K562 (cell line): ENCODE measurements at regions not wholly inside any gene's neighbourhood (a gene's known extent, or its start where the extent isn't known, plus 50 kb on each side); places are given as distances from the start of the nearest gene placed in this dataset.

Source experiments
- ATAC-seq: fragments of 200-7000 bp; cut with Tn5 transposase; 3 replicates; pipeline ENCODE4 v1.9.1; 2020; ENCODE audit warnings: moderate library complexity
- BruUV-seq: library from RNA; stranded (reverse); fragments of 400-500 nt; replicated peaks from 2 replicates; lab custom pipeline; 2021; lab: Mats Ljungman, UMichigan
- CTCF ChIA-PET: fragments of 300-600 bp; formaldehyde crosslinking; extraction: SDS; loops from one replicate; lab custom pipeline; 2021; ENCODE audit warnings: low intra/inter-chr PET ratio; lab: Yijun Ruan, JAX
- POLR2A ChIA-PET: fragments of 300-600, 350-650 bp; sonication (Branson Sonifier 250); formaldehyde crosslinking; extraction: SDS; loops from one replicate; lab custom pipeline; 2021; ENCODE audit warnings: antibody characterized with exemption, inconsistent platforms; lab: Yijun Ruan, JAX
- DNase-seq, 4 experiments: peaks; one replicate each; pipeline versions ENCODE4 v3.0.0 to v3.0.0-alpha.2; 2011 to 2018; ENCODE audit warnings: low spot score in 3 of 4, mixed read lengths in 3 of 4; ENCODE audit errors: extremely low read depth in 1 of 4
- FAIRE-seq: peaks from 2 replicates; lab custom pipeline; 2011; peaks lifted over from hg19 to GRCh38; lab: Jason Lieb, UNC
- H2AFZ ChIP-seq: 2 replicates; pipeline ENCODE4 v1.6.0; 2011; ENCODE audit warnings: low read depth, low read length, control low read depth, inconsistent platforms
- H3K27ac ChIP-seq: fragments of 200-600 bp; 3 replicates; pipeline ENCODE4 v1.8.0; 2011; ENCODE audit warnings: low read depth, mild to moderate bottlenecking, control low read depth, inconsistent platforms, low read length, moderate library complexity, mixed read lengths; ENCODE audit errors: extremely low read depth
- H3K27me3 ChIP-seq, 2 experiments: fragments of 300-600 bp in 1 of 2; 2 replicates in 1 of 2; 3 replicates in 1 of 2; pipeline versions ENCODE4 v1.6.0 to v1.8.0; 2011; ENCODE audit warnings: inconsistent platforms in 2 of 2, low read length in 2 of 2, mild to moderate bottlenecking in 1 of 2, mixed read lengths in 1 of 2, moderate library complexity in 1 of 2; ENCODE audit not compliant: control insufficient read depth in 2 of 2, insufficient read depth in 2 of 2
- H3K36me3 ChIP-seq: fragments of 300-600 bp; 3 replicates; pipeline ENCODE4 v1.8.0; 2011; ENCODE audit warnings: mild to moderate bottlenecking, low read length, inconsistent platforms; ENCODE audit not compliant: control insufficient read depth, insufficient read depth
- H3K4me1 ChIP-seq, 2 experiments: fragments of 200-600 bp in 1 of 2; replicated peaks in 1 of 2; 2 replicates in 1 of 2; 3 replicates in 1 of 2; pipeline versions ENCODE4 v1.5.1 to v1.8.0; 2011; ENCODE audit warnings: inconsistent platforms in 2 of 2, low read length in 2 of 2, mild to moderate bottlenecking in 1 of 2, mixed read lengths in 1 of 2, moderate library complexity in 1 of 2; ENCODE audit not compliant: control insufficient read depth in 2 of 2, insufficient read depth in 2 of 2
- H3K4me2 ChIP-seq: 2 replicates; pipeline ENCODE4 v1.6.1; 2011; ENCODE audit warnings: low read length, control low read depth, inconsistent platforms, mixed read lengths; ENCODE audit not compliant: insufficient read depth
- H3K4me3 ChIP-seq: fragments of 200-600 bp; sonication (generic), shearing (Covaris generic); 2 replicates; pipeline ENCODE4 v1.5.1; 2016; ENCODE audit warnings: control low read depth, inconsistent platforms
- H3K79me2 ChIP-seq: fragments of 200-600 bp; 3 replicates; pipeline ENCODE4 v1.8.0; 2011; ENCODE audit warnings: low read length, inconsistent platforms; ENCODE audit not compliant: control insufficient read depth, insufficient read depth
- H3K9ac ChIP-seq, 2 experiments: 2 replicates each; pipeline versions ENCODE4 v1.6.0 to v1.6.1; 2011; ENCODE audit warnings: low read depth in 2 of 2, low read length in 2 of 2, control low read depth in 1 of 2, inconsistent platforms in 1 of 2, mild to moderate bottlenecking in 1 of 2, mixed read lengths in 1 of 2; ENCODE audit not compliant: insufficient read depth in 1 of 2
- H3K9me1 ChIP-seq: one replicate; pipeline ENCODE4 v1.6.0; 2011; ENCODE audit warnings: inconsistent platforms, mild to moderate bottlenecking, low read length, moderate library complexity; ENCODE audit not compliant: control insufficient read depth, insufficient read depth
- H3K9me3 ChIP-seq: replicated peaks from 2 replicates; pipeline ENCODE4 v1.5.1; 2011; ENCODE audit warnings: low read depth, low read length, inconsistent platforms; ENCODE audit not compliant: control insufficient read depth, insufficient read depth
- H4K20me1 ChIP-seq: replicated peaks from 2 replicates; pipeline ENCODE4 v1.6.1; 2011; ENCODE audit warnings: low read length, inconsistent platforms, mixed read lengths; ENCODE audit not compliant: control insufficient read depth, insufficient read depth
- HMGN3 ChIP-seq: IDR thresholded peaks from 2 replicates; pipeline ENCODE4 v1.6.1; 2011; ENCODE audit warnings: borderline replicate concordance, low read depth, mild to moderate bottlenecking, mixed read lengths, low read length; ENCODE audit not compliant: insufficient read length; ENCODE audit errors: extremely low read depth
- SP2 ChIP-seq: IDR thresholded peaks from 2 replicates; pipeline ENCODE4 v1.6.1; 2011; ENCODE audit warnings: mild to moderate bottlenecking, low read depth, low read length, moderate library complexity; ENCODE audit not compliant: poor library complexity, severe bottlenecking; ENCODE audit errors: extremely low read depth
- ZNF280A ChIP-seq: fragments of 450-650 bp; IDR thresholded peaks from 2 replicates; pipeline ENCODE4 v1.6.1; 2018; ENCODE audit warnings: mild to moderate bottlenecking, low read depth; ENCODE audit not compliant: partially characterized antibody
- ZNF592 ChIP-seq: fragments of 450-650 bp; IDR thresholded peaks from 2 replicates; pipeline ENCODE4 v1.6.1; 2017; ENCODE audit warnings: antibody characterized with exemption, mild to moderate bottlenecking
- WGBS: fragments of 100-300 bp; shearing (Covaris generic); methylation state at CpG from one replicate; pipeline ENCODE4 v1.1.6; 2016; ENCODE audit warnings: low coverage, mixed read lengths; ENCODE audit not compliant: insufficient coverage; ENCODE audit errors: missing lambda C conversion rate; 5-methylcytosine and 5-hydroxymethylcytosine counted together
- in situ Hi-C: fragments of 300-500 bp; cut with MboI; formaldehyde crosslinking; loops from 4 replicates; pipeline ENCODE4 v1.15.0; 2018; ENCODE audit warnings: inconsistent platforms, mixed read lengths
- intact Hi-C: fragments of 100-400 bp; cut with micrococcal nuclease; formaldehyde crosslinking; loops from 2 replicates; pipeline ENCODE4 v1.14.2; 2022

GRCh38 chr1:4268262-4268888 lies 368.3 kb upstream of the C1orf174 start:
- TF ChIP-seq SP2 = no peak
- TF ChIP-seq HMGN3 = no peak
- TF ChIP-seq ZNF280A = no peak
- no peak for TF ChIP-seq ZNF592
- TF ChIP-seq, all 486 proteins: peak for 0
- no peak overlapping the region for H3K9ac ChIP-seq
- no peaks in the 10 kb centered on the region for H3K4me1 ChIP-seq
- H3K4me2 ChIP-seq = no peak overlapping the region
- no TSS peak for BruUV-seq
- ChIA-PET CTCF (no interaction called here), POLR2A (no interaction called here)
- no peaks in the 10 kb centered on the region for H4K20me1 ChIP-seq
- ATAC-seq (no peak), DNase-seq (no peak), FAIRE-seq (no peak)
- H3K36me3 ChIP-seq = no peaks in the 10 kb centered on the region
- 1% methylated on average over 15 of the region's 15 CpGs for WGBS
- H3K27me3 ChIP-seq = peaks cover 3 to 27% of the 10 kb centered on the region in 2 experiments; a peak in 3 of 5 replicates
- H3K27ac ChIP-seq = no peak overlapping the region
- no peaks in the 10 kb centered on the region for H3K9me3 ChIP-seq
- intact Hi-C loops (no loop called here), in situ Hi-C loops (no loop called here)
- no peaks in the 10 kb centered on the region for H3K9me1 ChIP-seq
- no peak overlapping the region for H2AFZ ChIP-seq
- H3K79me2 ChIP-seq = no peaks in the 10 kb centered on the region
- no peak overlapping the region for H3K4me3 ChIP-seq
